Urothelium cell line (cell line): ENCODE measurements at regions not wholly inside any gene's neighbourhood (a gene's known extent, or its start where the extent isn't known, plus 50 kb on each side); places are given as distances from the start of the nearest gene placed in this dataset.
A peak's percentile ranks its signal among the peaks of the same experiment; 100 is the strongest.

Source experiments
- DNase-seq: peaks from one replicate; pipeline ENCODE4 v3.0.0; 2011; ENCODE audit warnings: low spot score, mixed read lengths
- FAIRE-seq: peaks from 2 replicates; lab custom pipeline; 2011; peaks lifted over from hg19 to GRCh38; lab: Jason Lieb, UNC

DNA sequence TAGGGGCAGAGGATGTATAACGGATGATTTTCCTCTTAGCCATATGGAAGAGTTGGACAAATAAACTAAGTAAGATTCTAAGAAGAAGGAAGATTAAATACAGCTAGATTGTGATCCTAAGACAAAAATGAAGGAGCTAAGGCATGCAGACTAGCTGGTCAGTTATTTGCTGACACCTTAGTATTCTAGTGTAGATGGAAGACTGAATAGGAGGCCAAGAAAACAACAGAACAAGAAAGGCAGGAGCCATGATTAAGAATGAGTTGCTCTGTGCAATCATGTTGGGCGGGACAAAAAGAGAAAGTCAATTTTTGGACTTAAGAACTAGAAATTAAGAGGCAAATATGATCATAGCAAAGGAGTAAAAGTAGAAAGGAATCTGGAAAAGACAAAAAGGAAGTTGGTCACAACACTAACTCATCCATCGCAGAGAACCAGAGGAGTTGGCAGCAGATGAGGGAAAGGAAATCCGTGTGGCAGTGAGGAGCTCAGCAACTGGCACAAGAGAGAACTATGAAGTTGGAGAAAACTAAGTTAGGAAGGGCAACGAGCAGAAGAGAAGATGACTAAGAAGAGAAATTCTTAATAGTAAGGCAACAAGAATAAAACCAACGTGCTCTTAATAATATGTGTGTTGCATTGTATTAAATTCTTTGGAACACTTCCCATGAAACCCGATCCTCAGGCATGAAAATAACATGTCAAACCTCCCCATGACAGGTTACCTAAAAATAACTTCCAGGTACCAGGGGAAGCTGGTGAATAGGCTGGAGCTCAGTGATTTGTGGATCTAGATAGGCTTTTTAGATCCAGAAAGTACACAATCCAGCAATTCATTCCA, 234.4 kb downstream of the LTN1 start:
- DNase-seq: no peak
- no peak for FAIRE-seq

GRCh38 chr21:28754862-28755261, 237.8 kb downstream of the LTN1 start:
- FAIRE-seq (no peak), DNase-seq (no peak)

GRCh38 chr21:28754127-28754611, 238.5 kb downstream of the LTN1 start:
- peak; percentile 36 for DNase-seq
- FAIRE-seq: no peak

DNA sequence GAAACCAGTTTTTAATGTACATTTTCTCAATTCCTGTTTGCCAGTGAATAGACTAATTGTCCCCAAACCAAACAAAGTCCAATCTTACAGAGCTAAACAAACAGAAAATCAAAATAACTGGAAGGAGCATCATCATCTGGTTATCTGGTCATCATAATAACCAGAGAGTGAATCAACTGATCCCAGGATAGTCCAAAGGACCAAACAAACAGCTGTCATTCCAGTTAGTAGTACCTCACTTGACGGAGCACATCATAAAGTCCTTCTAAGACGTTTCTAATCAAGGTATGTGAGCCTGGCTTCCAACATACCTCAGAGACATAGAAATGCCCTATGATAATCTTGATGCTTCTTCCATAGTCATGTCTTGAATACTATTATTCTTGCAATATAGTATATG, 240.5 kb downstream of the LTN1 start:
- DNase-seq (no peak), FAIRE-seq (no peak)

DNA sequence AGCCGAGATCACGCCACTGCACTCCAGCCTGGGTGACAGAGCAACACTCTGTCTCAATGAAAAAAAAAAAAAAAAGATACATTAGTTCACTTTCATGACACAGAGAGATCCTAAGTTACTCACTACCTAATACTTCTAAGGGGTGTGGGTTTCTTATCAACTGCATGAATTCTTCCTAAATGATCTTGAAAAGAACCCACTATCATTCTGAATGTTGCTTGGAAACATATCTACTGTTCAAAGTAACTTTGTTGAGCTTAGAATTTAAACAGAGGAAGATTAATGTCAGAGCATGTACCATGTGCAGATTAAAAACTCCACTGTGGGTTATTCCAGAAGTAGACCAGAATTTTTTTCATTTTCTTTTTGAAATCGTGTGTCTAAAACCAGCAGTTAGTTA, 241.5 kb downstream of the LTN1 start:
- no peak for DNase-seq
- no peak for FAIRE-seq

GRCh38 chr21:28750565-28750964, 242.1 kb downstream of the LTN1 start:
- no peak for DNase-seq
- no peak for FAIRE-seq

GRCh38 chr21:28749536-28749935, 243.1 kb downstream of the LTN1 start:
- FAIRE-seq (no peak), DNase-seq (no peak)

DNA sequence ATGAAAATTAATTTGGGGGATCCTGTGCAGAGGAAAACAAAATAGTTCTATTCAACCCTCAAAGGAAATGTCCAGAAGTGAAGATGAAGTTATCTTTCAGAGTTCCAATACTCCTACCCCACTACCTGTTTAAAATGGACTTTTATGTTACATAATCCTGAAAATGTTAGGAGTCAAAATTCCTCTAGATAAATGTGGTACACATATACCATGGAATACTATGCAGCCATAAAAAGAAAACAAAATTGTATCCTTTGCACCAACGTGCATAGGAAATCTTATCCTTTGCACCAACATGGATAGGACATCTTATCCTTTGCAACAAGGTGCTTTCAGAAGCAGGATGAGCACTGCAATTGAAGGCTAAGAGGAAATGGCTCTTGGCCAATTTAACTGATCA, 245.2 kb downstream of the LTN1 start:
- DNase-seq (no peak), FAIRE-seq (peak; percentile 75)

DNA sequence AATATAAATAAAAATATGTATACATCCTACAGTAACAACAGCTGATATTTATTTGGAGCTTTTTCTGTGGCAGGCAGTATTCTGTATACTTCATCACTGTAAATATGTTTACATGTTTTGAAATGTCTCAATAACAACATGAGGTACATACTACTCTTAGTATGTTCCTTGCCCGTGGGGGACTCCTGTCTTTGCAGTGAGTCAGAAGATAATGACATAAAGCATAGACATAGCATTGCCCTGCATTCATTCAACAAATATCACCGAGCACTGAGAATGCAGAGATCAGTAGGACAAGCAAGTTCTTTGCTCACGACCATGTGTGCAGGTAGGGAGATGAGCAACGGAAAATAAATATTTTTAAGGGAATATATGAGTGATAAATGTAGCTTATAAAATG, 246.5 kb downstream of the LTN1 start:
- FAIRE-seq: peak; percentile 27
- no peak for DNase-seq

DNA sequence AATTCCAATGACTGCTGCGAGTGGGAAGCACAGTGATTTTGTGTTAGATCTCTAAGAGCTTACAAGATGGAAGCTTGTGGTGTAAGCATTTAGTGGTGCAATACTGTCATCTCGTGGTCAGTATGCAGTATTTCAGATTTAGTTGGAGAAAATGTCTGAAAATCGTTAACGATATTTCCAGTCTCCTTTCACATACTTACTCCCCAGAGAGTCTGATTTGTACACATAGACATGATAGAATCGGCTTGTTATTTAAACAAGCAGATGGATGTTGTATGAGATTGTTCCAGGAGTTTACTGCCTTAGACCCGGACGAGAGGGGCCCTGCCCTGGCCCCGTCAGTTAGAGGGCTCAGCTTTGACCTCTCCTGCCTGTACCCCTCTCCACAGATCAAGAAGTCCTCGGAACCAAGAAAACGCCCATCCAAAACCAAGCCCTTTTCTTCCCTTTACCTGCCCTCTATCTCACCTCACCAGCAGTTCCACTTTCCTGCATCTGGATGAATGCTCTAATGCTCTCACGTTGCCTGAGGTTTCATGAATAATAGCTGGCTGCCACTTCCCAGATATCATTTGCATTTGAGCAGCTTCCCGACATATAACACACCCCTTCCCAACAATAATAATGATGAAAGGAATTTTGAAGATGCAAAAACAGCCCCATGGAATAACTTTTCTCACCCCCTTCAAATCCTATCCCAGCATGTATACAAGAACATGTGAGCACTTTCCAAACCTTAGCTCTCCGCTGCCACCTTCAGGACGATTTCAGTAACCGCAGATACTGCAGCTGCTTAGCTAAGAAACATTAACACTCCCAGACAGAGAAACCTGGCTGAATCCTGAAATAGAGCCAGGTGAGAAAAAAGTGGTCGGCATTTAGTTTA, 247.3 kb downstream of the LTN1 start:
- peak; percentile 74 for FAIRE-seq
- DNase-seq: peak; percentile 76

DNA sequence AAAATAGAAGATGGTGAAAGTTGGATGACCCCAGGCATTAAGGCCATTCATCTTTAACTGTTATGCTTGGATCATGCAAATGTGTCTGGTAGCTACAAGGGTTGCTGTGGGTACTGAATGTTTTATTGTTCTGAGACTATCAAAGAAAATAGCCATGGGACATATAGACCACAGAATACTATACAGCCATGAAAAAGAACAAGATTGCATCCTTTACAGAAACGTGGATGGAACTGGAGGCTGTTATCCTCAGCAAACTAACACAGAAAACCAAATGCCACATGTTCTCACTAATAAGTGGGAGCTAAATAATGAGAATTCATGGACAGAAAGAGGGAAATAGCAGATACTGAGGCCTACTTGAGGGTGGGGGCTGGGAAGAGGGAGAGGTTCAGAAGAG, 249.0 kb downstream of the LTN1 start:
- FAIRE-seq: no peak
- no peak for DNase-seq

- FAIRE-seq (no peak), DNase-seq (peak; percentile 36)
Observed at GRCh38 chr21:28742527-28742926, 250.2 kb downstream of the LTN1 start.

DNA sequence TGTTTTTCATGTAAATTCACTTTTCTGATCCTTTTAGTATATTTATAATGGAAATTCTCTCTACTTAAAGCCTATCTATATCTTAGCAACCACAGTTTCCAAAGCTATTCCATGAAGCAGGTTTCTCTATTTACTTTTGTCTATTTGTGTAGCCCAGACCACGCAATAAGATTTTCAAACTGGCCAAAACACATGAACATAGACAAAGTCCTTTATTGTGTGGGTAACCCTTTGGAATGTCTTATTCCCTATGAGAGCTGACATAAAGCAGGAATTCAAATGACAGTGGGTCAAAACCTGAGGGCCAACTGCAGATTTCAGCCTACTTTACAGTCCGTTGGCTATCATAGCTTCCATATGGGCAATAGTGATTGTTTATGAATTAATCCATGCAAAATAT, 252.6 kb downstream of the LTN1 start:
- no peak for DNase-seq
- no peak for FAIRE-seq

DNA sequence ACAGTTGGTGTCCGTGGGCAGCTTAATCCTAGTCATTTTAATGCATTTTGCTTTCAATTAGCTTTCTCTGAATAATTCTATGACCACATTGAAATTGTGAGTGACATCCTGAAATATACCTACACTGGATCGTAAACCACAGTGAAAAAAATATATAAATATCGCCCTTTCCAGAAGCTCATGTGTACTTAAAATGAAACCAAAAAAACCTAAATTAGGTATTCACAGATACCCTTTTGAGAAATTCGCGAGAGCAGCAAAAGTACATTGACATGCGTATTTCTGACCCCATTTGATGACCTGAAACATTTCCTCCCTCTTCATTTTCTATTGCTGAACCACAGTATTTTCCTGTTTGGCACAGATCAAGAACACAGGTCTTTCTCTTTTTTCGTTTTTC, 253.8 kb downstream of the LTN1 start:
- FAIRE-seq (no peak), DNase-seq (no peak)

- DNase-seq: no peak
- FAIRE-seq: no peak
Observed at GRCh38 chr21:28738420-28738704, 254.3 kb downstream of the LTN1 start.

GRCh38 chr21:28737674-28738419, 254.8 kb downstream of the LTN1 start:
- peak; percentile 81 for FAIRE-seq

GRCh38 chr21:28734522-28735175, 258.0 kb downstream of the LTN1 start:
- DNase-seq: no peak
- FAIRE-seq: no peak

More at GRCh38 chr21:28737674-28738419, 254.8 kb downstream of the LTN1 start:
- peak; percentile 59 for DNase-seq

DNA sequence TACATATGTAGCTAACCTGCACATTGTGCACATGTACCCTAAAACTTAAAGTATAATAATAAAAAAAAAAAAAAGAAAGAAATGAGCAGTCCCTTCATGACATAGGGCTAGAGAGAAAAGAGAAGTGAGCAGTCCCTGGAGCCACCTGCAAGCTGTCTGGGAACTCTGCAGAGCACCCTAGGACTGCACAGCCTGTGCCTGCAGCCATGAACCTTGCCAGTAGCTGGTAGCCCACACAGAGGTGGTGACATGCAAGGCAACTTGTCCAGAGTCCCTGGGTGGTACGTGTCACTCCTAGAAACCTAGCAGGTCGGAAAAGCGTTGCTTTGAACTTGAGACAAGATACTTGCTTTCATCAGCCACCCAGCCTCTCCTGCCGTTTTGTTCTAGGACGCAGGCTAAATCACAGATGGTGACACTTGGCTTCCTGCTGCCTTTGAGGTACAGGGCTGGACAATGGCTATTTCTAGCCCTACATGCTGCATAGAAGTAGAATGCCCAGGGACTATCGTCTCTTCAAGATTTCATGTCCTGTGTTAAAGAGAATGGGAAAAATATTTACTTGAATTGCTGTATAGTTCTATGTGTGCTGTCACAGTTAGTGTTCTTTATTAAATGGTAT, 260.9 kb downstream of the LTN1 start:
- FAIRE-seq (no peak), DNase-seq (no peak)

DNA sequence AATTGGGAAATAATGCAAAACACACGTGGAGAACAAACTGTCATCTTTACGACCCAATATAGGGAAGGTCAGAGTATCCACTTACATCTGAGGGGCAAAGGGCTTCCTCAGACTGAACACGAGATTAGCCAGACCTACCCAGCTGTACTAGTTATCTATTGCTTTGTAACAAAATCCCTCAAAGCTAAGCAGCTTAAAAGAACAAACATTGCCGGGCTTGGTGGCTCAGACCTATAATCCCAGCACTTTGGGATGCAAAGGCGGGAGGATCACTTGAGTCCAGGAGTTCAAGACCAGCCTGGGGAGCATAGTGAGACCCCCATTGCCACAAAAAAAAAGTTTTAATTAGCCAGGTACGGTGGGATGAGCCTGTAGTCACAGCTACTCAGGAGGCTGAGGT, 262.8 kb downstream of the LTN1 start:
- no peak for FAIRE-seq
- no peak for DNase-seq

GRCh38 chr21:28727809-28728208, 264.9 kb downstream of the LTN1 start:
- no peak for FAIRE-seq
- DNase-seq: no peak
